ENCODE measurements at regions not wholly inside any gene's neighbourhood (a gene's known extent, or its start where the extent isn't known, plus 50 kb on each side); places are given as distances from the start of the nearest gene placed in this dataset.
A peak's percentile ranks its signal among the peaks of the same experiment; 100 is the strongest.
"Not testable (repeated sequence)": the region's sequence is repeated elsewhere in the genome, so short reads cannot be mapped to it uniquely, and the experiment has no call there.

DNA sequence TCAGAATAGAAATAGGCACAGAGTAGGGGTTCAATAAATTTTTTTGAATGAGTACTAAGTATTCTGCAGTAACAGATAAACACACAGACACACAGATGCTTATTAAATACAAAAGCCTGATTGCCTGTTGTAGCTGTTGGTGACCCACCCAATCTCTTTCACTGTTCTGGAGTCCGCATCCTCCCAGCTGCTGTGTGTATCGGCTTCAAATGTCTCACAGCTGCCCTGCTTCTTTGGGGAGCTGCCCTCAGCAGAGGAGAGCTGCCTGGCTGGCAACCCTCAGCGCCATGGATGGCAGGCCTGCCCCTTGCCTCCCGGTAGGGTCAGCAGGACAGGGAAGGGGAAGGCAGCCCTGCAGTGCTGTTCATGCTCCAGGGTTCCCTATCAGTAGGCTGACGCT is 50.5 kb upstream of the PRNP start:
- intact Hi-C loops (cut with DNase I): no loop called here
- no peak for ATAC-seq (ENCODE audit: poor library complexity)

GRCh38 chr20:4635342-4635741 is 50.9 kb upstream of the PRNP start:
- intact Hi-C loops (cut with DNase I): no loop called here
- ATAC-seq (ENCODE audit: poor library complexity): no peak
- DNase-seq: no peak

More for the DNA sequence above, 50.5 kb upstream of the PRNP start:
- DNase-seq: no peak

- ATAC-seq (ENCODE audit: poor library complexity): peak; percentile 41
- intact Hi-C loops (cut with DNase I): no loop called here
- no peak for DNase-seq
Observed at GRCh38 chr20:4633780-4634179, 52.5 kb upstream of the PRNP start.

- DNase-seq (no peak), ATAC-seq (ENCODE audit: poor library complexity) (no peak)
Observed at GRCh38 chr20:4633379-4633778, 52.9 kb upstream of the PRNP start.

DNA sequence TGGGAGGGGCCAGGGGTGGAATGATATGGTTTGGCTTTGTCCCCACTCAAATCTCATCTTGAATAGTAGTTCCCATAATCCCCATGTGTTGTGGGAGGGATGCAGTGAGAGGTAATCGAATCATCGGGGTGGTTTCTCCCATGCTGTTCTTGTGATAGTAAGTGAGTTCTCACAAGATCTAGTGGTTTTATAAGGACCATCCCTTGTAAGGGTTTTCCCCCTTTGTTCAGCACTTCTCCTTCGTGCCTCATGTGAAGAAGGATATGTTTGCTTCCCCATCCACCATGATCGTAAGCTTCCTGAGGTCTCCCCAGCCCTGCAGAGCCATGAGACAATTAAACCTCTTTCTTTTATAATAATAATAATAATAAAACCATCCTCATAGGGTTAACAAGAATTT is 53.4 kb upstream of the PRNP start:
- no peak for ATAC-seq (ENCODE audit: poor library complexity)
- DNase-seq: no peak
- intact Hi-C loops (cut with DNase I): no loop called here

More at GRCh38 chr20:4633379-4633778, 52.9 kb upstream of the PRNP start:
- intact Hi-C loops (cut with DNase I): no loop called here

- intact Hi-C loops (cut with DNase I): no loop called here
- ATAC-seq (ENCODE audit: poor library complexity): no peak
- DNase-seq: no peak
Observed at GRCh38 chr20:4626228-4626627, 60.0 kb upstream of the PRNP start.

- intact Hi-C loops (cut with DNase I): no loop called here
- ATAC-seq (ENCODE audit: poor library complexity) (no peak), DNase-seq (no peak)
Observed at GRCh38 chr20:4625687-4626086, 60.6 kb upstream of the PRNP start.

- DNase-seq; ATAC-seq (ENCODE audit: poor library complexity); intact Hi-C loops (cut with DNase I): not testable (repeated sequence)
Observed at GRCh38 chr20:4624675-4625336, 61.5 kb upstream of the PRNP start.

DNA sequence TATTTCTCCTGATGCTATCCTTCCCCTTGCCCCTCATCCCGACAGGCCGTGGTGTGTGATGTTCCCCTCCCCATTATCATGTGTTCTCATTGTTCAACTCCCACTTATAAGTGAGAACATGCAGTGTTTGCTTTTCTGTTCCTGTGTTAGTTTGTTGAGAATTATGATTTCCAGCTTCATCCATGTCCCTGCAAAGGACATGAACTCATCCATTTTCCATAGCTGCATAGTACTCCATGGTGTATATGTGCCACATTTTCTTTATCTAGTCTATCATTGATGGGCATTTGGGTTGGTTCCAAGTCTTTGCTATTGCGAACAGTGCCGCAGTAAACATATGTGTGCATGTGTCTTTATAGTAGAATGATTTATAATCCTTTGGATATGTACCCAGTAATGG is 67.1 kb upstream of the PRNP start:
- ATAC-seq (ENCODE audit: poor library complexity); DNase-seq; intact Hi-C loops (cut with DNase I): not testable (repeated sequence)

DNA sequence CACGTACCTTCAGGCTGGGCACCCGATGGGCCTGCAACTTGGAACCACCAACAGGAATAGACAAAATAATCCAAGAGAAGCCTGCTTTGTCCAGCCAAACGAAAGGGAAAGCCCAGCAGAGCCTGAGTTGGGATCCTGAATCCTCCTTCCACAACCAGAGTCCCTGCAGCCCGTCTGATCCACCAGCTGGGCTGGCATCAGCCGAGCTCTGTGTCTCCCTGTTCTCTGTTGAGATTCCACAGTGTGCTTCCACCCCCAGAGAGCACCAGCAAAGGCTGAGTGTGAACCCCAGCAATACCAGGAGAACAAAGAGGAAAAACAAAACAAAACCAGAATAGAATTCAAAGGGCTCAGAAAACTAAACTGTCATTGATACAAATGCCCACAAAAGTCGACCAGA is 68.8 kb upstream of the PRNP start:
- intact Hi-C loops (cut with DNase I): no loop called here
- no peak for ATAC-seq (ENCODE audit: poor library complexity)
- no peak for DNase-seq

DNA sequence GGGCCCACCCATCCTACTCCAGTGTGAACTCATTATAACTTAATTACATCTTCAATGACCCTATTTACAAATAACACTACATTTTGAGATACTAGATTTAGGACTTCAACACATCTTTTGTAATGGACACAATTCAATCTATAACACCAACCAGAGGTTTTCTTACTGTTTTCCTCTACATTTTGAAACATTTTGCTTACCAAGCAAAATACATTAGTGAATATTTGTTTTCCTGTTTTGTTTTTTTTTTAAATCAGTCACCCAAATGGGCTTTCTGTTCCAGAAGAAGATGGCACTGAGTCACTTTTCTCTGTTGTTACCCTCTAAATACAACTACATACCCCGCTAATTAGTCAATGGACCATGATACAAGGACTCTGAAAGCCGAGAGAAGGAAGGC is 69.2 kb upstream of the PRNP start:
- ATAC-seq (ENCODE audit: poor library complexity) (no peak), DNase-seq (no peak)
- intact Hi-C loops (cut with DNase I): no loop called here

GRCh38 chr20:4613718-4614620 is 72.3 kb upstream of the PRNP start:
- DNase-seq (peak; percentile 73), ATAC-seq (ENCODE audit: poor library complexity) (peak; percentile 80)
- intact Hi-C loops (cut with DNase I): no loop called here

- ATAC-seq (ENCODE audit: poor library complexity): peak; percentile 86
Observed at GRCh38 chr20:4613184-4613583, 73.1 kb upstream of the PRNP start.

DNA sequence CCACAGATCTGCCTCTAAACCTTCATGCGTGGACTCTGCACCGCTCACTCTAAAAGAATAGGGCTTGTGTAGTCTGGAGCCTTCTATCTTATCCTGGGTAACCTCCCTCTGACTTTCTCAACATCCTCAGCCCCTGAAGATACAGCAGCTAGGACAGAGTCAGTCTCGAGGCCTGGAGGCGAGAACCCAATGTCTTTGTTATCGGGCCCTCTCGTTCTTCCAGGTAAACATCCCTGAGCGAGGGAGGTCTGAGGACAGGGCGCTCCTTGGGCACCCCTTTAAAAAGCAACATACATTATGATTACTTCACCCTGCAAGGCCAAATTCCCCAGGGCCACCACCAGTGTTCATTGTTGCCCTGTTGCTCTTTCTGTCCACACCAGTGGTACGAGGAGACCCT is 75.4 kb upstream of the PRNP start:
- ATAC-seq (ENCODE audit: poor library complexity) (no peak), DNase-seq (no peak)
- intact Hi-C loops (cut with DNase I): no loop called here

More at GRCh38 chr20:4613184-4613583, 73.1 kb upstream of the PRNP start:
- no peak for DNase-seq
- intact Hi-C loops (cut with DNase I): no loop called here

- intact Hi-C loops (cut with DNase I): no loop called here
- ATAC-seq (ENCODE audit: poor library complexity) (no peak), DNase-seq (no peak)
Observed at GRCh38 chr20:4609511-4609910, 76.7 kb upstream of the PRNP start.

DNA sequence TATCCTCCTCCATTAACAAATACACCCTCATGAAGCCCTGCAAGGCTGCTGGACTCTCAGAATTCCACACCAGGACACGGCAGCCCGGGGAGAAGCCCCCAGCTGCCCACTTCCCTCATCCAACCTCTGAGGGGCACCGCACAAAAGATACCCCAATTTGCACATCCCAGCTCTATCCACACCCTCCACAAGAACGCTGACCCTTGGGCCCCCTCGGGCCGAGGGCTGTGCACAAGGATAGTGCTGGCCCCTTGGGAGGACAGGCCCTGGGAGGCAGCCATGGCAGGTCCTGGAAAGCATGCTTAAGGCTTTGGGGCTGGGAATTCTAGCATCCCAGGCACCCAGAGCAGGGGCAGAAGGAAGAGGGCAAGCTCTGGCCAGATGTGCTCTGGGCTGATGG is 77.4 kb upstream of the PRNP start:
- intact Hi-C loops (cut with DNase I): no loop called here
- no peak for ATAC-seq (ENCODE audit: poor library complexity)
- DNase-seq: no peak

DNA sequence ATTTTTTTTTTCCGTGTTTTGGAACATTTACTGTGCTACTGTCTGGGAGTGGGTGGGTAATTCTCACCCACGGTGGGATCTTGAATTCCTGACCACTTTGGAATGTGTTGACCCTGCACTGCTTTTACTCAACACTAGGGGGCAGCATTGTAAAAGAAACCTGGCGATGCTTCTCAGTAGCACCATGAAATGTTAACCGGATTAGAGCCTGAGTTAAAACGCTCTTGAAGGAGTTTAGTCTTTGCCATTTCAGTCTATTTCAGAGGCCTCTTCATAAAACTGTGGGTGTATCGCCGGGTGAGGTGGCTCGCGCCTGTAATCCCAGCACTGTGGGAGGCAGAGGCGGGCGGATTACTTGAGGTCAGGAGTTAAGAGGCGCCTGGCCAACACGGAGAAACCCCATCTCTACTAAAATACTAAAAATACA is 79.0 kb upstream of the PRNP start:
- intact Hi-C loops (cut with DNase I): loop anchor here (2.0 kb wide), 1 partner anchor 114 kb away; the partner anchor contains the start of gene PRND
- ATAC-seq (ENCODE audit: poor library complexity) (peak; percentile 83), DNase-seq (no peak)

GRCh38 chr20:4606051-4606450 is 80.2 kb upstream of the PRNP start:
- intact Hi-C loops (cut with DNase I): loop anchor here (2.0 kb wide), 1 partner anchor 115 kb away; the partner anchor contains the start of gene PRND
- ATAC-seq (ENCODE audit: poor library complexity) (no peak), DNase-seq (no peak)

DNA sequence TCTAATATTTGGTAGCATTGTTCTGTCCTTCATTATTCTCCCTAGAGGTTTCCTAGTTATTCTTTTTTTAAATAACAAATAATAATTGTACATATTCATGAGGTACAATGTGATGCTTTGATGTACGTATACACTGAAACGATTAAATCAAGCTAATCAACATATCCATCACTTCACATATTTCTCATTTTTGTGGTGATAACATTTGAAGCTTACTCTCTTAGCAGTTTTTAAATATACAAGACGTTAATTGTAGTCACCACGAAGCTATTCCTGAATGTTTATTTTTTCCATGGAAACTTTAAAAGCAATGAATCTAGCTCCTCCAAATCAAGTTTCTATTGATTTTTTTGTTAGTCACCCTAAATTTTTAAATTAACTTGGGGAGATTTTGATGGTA is 81.1 kb upstream of the PRNP start:
- intact Hi-C loops (cut with DNase I): no loop called here
- DNase-seq: no peak
- no peak for ATAC-seq (ENCODE audit: poor library complexity)

GRCh38 chr20:4604580-4604979 is 81.7 kb upstream of the PRNP start:
- intact Hi-C loops (cut with DNase I): no loop called here
- ATAC-seq (ENCODE audit: poor library complexity): no peak

More at GRCh38 chr20:4604580-4604979, 81.7 kb upstream of the PRNP start:
- no peak for DNase-seq
